HTR-8/SVneo (cell line): ENCODE measurements at regions not wholly inside any gene's neighbourhood (a gene's known extent, or its start where the extent isn't known, plus 50 kb on each side); places are given as distances from the start of the nearest gene placed in this dataset.
A peak's percentile ranks its signal among the peaks of the same experiment; 100 is the strongest.
"Not testable (repeated sequence)": the region's sequence is repeated elsewhere in the genome, so short reads cannot be mapped to it uniquely, and the experiment has no call there.

Experiments
- DNase-seq: peaks from one replicate; pipeline ENCODE4 v3.0.0; 2011; ENCODE audit warnings: low spot score, mixed read lengths; ENCODE audit not compliant: insufficient read length
- FAIRE-seq: peaks from 2 replicates; lab custom pipeline; 2011; peaks lifted over from hg19 to GRCh38; lab: Jason Lieb, UNC

DNA sequence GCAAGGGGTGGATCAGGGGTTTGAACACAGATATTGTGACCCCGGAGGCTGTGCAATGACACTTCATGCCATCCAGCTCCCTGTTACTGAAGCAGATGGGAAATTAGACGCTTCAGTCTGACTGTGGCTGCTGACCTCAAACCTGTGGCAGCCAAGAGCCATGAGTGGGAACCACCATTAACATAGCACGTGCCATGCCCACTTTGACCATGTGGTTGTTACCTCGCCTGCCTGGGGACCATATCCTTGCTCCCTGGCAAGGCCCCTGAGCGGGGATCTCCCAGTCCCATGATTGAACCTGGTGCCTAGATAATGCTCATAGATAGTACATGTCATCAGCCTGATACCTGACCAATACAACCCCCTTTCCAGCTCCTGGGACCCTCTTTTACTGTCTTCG, 68.9 kb downstream of the CYP26B1 start:
- no peak for DNase-seq
- FAIRE-seq, result peak; percentile 9

DNA sequence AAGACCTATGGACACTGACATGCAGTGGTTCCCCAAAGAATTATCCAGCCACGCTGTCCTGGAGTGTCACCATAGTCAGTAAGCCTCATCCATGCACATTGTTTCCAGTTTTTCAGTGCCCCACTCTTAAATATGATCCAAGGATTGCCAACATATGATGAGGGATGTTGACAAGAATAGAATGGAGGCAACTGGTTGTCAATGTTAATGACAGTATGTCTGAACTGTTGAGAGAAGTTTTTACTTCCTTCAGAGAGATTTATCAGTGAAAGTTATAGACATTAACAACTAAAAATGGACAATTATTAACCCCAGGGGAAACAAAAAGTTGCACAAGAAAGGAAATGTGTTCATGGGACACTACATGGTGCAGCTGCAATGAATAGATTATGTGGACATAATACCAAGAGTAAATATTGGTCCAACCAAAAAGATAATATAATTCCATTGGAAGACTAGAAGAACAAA, 69.9 kb downstream of the CYP26B1 start:
- DNase-seq, result no peak
- FAIRE-seq, result no peak

DNA sequence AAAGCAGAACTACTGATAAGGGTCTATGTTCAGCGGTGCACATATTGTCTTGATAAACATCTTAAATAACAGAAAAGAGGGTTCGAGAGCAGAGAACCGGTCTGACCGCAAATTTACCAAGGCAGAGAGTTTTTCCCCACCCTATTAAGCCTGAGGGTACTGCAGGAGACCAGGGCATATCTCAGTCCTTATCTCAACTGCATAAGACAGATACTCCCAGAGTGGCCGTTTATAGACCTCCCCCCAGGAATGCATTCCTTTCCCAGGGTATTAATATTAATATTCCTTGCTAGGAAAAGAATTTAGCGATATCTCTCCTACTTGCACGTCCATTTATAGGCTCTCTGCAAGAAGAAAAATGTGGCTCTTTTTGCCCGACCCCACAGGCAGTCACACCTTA, 74.3 kb downstream of the CYP26B1 start:
- DNase-seq, FAIRE-seq: not testable (repeated sequence)

DNA sequence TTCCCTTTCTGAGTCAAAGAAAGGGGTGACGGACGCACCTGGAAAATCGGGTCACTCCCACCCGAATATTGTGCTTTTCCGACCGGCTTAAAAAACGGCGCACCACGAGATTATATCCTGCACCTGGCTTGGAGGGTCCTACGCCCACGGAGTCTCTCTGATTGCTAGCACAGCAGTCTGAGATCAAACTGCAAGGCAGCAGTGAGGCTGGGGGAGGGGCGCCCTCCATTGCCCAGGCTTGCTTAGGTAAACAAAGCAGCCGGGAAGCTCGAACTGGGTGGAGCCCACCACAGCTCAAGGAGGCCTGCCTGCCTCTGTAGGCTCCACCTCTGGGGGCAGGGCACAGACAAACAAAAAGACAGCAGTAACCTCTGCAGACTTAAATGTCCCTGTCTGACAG, 83.5 kb downstream of the CYP26B1 start:
- FAIRE-seq, DNase-seq: not testable (repeated sequence)

DNA sequence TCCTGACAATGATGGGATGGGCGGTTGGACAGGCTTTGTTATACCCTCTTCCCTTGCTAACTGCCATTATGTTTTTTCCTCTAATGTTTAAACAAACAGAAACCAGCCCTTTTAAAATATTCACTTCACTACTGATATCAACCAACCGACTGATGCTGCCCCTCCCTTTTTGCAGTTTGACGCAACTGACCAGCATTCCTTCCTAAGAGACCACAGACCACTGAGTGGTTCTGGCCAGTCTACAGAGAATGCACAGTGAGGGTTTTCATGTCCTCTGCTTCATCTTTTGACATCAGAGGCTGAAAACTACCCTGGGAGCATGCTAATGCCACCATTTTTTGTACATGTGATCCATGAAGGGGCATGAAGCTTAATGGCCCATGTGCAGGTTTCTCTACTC, 85.3 kb downstream of the CYP26B1 start:
- FAIRE-seq, result no peak

DNA sequence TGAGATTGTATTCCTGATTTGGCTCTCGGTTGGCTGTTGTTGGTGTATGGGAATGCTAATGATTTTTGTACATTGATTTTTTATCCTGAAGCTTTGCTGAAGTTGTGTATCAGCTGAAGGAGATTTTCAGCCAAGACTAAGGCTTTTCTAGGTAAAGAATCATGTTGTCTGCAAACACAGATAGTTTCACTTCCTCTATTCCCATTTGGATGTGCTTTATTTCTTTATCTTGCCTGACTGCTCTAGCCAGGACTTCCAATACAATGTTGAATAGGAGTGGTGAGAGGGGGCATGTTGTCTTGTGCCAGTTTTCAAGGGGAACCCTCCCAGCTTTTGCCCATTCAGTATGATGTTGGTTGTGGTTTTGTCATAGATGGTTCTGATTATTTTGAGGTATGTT, 90.4 kb downstream of the CYP26B1 start:
- no peak for DNase-seq
- FAIRE-seq, result no peak

More for the DNA sequence above, 85.3 kb downstream of the CYP26B1 start:
- DNase-seq, result no peak

DNA sequence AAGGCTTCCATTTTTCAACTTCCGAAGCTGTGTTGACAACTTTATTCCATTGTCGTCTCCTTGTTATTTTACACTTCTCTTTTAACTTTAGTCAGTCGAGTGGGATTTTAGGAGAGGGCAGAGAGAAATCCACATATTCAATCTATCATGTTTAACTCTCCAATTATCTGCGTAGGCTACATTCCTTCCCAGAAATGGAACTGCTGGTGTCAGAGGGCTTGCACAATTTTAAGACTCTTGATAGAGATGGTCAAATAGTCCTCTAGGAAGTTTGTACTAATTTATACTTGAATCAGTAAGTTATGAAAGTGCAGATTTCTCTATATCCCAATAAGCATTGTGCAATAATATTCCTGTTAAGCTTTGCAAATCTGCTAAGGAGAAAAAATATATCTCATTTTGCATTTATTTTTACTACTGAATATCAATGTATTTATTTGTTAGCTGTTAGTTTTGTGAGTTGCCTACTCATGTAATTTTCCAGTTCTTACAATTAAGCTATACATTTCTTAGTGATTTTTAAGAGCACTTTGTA, 95.6 kb downstream of the CYP26B1 start:
- no peak for DNase-seq
- no peak for FAIRE-seq

DNA sequence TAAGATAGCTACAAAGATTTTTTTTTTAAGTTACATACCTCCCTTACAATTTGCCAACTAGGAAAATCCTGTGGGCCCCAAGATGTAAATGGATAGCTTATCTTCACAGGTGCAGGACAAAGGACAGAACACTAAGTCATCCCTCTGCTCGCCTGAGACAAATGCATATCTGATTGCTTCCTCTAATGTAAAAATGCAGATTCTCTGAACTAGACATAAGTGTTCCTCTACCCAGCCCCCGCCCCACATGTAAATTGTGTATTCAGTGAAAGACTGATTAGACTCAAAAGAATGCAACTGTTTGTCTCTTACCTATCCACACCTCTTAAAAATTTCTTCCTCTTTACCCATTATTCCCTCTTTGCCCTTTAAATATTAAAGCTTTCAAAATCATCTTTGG, 96.5 kb downstream of the CYP26B1 start:
- FAIRE-seq (no peak), DNase-seq (no peak)

DNA sequence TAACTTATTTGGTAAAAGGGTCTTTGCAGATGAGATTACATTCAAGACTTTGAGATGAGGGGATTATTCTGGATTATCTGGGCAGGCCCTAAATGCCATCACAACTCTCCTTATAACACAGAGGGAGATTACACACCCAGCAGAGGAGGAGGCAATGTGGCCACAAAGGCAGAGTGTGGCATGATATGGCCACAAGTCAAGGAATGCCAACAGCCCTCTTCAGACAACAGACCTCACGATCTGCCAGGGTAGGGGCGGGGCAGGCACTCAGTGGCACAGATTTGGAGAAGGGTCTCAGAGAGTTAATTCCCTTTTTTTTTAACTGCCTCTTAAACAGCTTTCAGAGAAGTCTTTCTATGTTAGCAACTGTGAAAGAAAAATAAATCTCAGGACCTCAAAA, 96.9 kb downstream of the CYP26B1 start:
- FAIRE-seq (no peak), DNase-seq (no peak)

DNA sequence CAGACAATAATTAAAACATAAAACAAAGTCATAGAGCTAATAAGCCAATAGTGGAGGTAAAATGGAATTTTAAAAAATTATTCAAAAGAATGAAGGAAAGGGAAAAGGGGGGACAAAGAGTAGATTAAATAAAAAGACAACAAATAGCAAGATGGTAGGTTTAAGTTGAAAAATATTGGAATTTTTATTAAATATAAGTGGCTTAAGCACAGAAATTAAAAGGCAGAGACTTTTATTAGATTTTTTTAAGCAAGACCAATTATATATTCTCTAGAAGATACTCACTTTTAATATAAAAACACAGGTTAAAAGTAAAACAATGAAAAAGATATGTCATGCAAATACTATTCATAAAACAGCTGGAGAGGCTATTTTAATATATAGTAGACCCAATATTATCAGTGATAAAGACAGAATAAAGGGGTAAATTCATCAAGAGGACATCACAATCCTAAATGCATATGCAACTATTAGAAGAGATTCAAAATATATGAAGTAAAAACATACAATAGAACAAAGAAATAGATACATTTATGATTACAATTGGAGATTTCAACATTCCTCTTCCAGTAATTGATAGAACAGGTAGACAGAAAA, 98.7 kb downstream of the CYP26B1 start:
- DNase-seq (no peak), FAIRE-seq (no peak)

DNA sequence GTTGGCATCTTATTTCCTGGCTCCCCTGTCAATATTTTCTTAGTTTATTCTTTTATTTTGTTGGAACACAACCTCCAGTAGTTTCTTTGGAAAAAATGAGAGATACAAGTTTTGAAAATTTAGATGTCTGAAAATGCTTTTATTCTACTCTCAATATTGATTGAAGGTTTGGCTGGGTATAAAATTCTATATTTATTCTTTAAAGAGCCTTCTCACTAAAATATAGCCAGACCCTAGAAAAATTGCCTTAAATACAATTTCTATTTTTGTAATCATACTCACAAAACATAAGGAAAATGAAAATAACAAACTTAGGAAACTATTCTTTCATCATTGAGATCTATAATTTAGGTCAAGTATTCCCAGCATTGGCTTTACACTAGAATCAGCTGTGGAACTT, 103.7 kb downstream of the CYP26B1 start:
- DNase-seq, result no peak
- no peak for FAIRE-seq

DNA sequence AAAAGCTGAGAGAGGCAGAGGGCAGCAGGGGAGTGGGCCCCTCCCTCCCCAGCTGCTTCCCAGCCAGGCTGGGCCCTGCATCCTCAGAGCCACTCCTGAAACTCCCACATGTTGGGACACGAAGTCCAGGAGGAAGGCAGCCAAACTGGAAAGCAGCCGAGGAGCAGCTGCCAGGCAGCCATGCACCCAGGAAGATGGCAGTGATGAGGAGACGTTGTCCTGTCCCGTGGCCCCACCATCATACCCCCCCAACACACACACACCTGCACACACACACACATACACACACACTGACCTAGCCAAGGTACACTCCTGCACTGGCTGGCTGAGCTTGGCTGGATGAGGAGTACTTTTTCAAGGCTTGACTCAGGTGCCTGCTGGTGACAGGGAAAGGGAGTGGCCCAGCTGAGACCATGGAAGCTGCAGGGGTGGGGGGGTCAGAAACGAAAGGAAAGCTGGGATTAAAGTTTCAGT, 106.0 kb downstream of the CYP26B1 start:
- no peak for FAIRE-seq
- no peak for DNase-seq

DNA sequence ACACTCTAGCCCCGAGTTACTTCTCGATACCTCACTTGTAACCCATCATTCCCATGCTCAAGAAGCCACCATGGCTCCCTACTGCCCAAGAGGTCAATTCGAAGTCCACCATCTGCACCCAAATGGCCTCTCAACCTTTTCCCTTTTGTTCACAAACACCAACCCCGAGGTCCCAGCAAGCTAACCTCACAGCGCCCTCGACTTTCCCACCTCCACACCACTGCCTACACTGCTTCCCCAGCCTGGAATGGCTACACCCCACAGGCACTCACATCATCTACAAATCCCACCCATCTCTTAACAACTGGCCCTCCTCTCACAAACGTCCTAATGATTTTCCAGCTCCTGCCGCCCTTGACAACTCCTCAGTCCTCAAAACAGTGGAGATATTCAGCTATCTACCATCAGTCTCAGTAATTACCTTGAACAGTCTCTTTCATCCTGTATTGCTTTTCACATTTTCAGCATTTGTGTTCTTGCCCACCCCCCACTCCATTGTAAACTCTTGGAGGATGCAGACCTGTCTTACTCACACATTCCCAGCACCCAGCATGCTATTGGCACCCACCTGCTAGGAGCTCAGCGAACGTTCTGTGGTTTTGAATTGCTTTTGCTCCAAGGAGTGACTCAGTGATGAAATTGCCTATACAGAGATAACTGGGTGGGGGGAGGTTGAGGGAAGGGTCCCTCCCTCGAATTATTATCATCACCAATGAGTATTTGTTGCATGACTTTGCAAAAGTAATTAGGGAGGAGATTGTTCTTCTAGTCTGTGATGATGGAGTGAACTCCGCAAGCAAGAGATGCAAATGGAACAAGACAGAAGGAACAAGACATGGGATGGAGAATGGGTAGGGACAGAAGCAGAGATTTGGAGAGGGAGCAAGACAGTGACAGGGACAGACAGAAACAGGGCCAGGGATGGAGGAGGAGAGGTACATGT, 106.8 kb downstream of the CYP26B1 start:
- FAIRE-seq (peak; percentile 80), DNase-seq (no peak)

DNA sequence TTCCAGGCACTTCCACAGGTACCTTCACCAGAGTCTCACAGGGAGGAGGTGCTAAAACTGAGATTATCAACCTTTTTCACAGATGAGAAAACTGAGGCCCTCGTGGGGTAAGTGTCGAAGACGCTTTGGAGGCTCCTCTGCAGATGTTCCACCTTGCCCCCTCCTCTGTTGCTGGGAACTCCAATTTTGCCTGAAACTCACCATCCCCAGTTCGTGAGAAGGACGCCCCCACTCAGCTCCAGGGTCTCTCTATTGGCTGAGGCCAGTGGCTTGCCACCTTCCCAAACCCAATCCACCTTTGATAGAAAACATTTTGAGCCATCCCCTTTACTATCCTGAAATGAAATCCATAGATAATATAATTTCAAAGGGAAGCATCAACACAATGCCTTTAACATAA, 109.1 kb downstream of the CYP26B1 start:
- FAIRE-seq, result no peak
- DNase-seq, result no peak

DNA sequence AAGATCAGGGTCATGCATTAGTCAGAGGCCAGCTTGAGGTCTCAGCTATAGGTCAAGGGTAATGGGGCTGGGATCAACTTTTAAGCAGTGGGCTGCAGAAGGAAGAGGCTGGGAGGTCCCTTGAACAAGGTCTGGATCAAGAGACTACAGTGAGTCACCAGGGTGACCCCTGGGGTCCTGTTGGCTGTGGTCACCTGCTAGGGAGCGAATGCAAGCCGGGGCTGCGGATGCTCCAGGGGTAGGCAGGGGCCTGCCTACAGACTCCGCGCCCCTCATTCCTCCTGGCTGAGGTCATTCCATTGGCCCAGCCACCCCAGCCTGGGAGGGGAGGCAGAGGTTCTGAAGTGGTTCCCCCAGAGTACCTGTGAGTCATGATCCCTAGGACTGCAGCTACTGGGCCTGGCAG, 110.4 kb downstream of the CYP26B1 start:
- DNase-seq (no peak), FAIRE-seq (no peak)

DNA sequence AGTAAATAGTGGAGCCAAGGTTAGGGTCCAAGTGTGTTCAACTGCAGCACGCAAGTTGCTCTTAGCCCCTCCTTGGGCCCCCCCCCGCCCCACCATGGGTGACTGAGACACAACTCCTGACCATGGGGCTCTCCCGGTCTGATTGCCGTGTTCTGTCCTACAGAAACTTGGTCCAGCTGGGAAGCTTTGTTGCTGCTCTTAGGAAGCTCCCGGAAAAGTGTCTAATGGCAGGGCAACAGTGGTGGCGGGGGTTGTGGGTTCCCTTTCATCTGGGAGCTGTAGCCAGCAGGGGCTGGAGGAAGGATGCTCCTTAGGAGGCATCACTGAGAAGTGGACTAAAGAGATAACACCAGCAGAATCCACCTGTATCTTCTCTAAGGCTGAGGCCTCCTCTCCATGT, 111.1 kb downstream of the CYP26B1 start:
- FAIRE-seq (no peak), DNase-seq (no peak)

DNA sequence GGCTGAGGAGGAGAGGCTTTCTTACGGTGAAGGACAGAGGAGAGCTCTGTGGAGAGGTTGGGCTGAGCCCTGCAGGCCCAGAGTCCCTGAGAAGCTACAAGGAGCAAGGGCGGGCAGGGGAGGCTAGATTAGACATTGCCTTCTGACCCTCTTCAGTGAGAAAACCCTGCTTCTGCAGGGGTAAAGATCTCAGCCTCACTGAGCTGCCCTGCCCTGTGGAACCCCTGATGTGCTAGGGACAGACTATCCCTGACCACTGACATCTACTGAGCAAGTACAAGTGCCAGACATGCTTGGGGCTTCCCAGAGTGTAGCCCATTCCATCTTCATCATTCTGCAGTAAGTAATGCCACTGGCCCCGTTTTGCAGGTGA, 111.5 kb downstream of the CYP26B1 start:
- DNase-seq, result no peak
- FAIRE-seq, result no peak

DNA sequence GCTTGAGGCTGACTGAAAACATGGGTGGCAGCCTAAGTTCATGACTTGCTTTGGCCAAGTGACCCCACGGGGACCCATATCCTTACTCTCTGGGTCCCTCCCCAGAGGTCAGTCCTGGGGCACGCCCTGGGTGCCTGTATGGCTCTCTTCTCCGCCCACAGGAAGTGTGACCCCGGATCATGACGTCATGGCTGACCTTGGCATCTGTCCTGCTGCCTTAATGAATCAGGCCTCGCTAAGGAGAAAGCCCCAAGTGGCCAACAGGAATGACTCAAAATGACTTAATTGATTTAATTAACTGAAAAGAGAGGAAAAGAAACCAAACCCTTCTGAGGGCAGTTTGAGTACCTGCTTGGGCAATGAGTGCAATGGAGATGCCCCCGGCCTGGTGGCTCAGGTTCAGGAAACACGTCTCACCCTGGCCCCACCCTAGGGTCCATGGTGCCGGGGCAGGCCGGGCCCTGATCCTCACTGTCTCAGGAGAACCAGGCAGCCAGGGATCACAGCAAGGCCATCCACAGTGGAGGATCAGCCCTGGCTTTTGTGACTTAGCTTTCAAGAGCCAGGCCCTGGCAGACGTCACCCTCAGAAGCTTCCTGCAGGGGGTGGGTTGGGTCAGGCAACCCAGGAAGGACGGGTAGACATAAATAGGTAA, 112.0 kb downstream of the CYP26B1 start:
- FAIRE-seq, result no peak
- DNase-seq, result no peak

DNA sequence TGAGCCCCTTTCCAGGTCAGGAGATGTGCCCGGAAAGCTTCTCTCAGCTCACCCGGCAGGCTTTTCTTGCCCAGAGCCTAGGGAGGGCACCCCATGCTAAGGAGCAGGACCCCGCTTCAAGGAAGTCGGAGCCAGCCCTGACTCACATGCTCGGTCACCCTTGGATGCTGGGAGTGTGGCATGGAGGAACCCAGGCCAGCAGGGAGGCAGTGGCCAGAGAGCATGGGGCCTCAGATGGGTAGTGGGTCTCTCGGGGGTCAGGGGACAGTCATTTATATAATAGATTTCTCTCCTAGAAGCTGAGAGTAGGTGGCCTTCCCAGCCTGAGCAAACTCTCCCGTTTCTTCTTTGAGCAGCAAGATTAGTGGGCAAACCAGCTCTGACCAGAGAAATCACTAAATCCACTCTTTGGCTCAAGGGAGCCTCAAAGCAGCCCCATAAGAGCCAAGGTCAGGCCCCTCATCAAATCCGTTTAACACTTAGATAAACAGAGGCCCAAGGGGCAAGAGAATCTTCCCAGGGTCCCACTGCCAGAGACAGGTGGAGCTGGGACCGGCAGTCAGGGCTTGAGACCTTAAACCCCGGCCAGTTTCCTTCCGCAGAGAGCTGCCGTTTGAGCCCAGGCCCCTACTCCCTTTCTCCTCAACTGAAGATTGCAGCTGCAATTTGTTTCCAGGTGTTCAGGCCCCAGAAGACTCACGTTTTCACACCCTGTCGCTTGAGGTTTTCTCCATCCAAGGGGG, 113.1 kb downstream of the CYP26B1 start:
- FAIRE-seq (no peak), DNase-seq (no peak)

DNA sequence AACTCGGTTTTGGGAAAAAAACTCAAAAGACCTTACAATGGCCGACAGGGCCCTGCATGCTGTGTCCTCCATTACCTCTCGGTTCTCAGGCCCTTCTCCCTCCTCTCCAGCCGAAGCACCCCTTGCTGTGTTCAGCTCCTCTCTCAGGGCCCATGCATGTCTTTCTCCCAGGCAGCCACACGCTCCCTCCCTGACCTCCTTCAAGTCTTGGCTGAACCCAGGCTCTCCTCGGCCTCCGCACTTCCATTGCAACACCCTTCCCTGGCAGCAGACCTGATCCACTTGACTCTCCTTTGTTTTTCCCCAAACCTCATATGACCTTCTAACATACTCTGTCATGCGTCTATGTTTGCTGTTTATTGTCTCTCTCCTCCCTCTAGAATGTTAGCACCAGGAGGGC, 114.0 kb downstream of the CYP26B1 start:
- FAIRE-seq, result no peak
- DNase-seq, result no peak
